ENCODE measurements at regions not wholly inside any gene's neighbourhood (a gene's known extent, or its start where the extent isn't known, plus 50 kb on each side); places are given as distances from the start of the nearest gene placed in this dataset.

DNA sequence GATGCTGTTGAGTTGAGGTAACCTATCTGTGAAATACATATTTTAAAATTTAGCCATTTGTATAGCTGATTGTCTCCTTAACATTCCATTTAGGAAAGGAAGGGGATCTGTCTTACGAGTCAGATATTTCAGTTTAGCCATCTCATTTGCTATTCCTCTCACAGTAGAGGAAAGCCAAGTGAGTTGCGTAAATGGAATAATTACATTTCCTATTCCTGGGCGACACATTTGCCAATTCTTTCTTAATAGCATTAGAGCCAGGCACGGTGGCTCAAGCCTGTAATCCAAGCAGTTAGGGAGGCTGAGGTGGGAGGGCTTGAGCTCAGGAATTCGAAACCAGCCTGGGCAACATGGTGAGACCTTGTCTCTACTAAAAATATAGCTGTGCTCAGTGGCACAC lies 116.3 kb downstream of the TMX1 start:
- no peaks in the 10 kb centered on the region for H3K9me3 Mint-ChIP-seq
- Histone ChIP-seq H3K79me2 (replicated peaks; ENCODE audit: insufficient read depth) (no peaks in the 10 kb centered on the region), H3K4me3 (no peak overlapping the region), H3K36me3 (ENCODE audit: insufficient read depth) (no peaks in the 10 kb centered on the region), H3K27me3 (ENCODE audit: insufficient read depth) (no peaks in the 10 kb centered on the region), H3K4me2 (no peak overlapping the region), H4K20me1 (replicated peaks; ENCODE audit: insufficient read depth) (no peaks in the 10 kb centered on the region), H3F3A (replicated peaks; ENCODE audit: low read depth) (no peaks in the 10 kb centered on the region), H3K27ac (ENCODE audit: low read depth) (no peak overlapping the region), H3K4me1 (ENCODE audit: insufficient read depth) (no peaks in the 10 kb centered on the region), H3K9me2 (ENCODE audit: insufficient read depth) (no peaks in the 10 kb centered on the region), H2AFZ (no peak overlapping the region)
- no peak overlapping the region for H3K4me3 Mint-ChIP-seq
- H3K27me3 Mint-ChIP-seq (ENCODE audit: insufficient read depth, low read depth, poor library complexity), result no peaks in the 10 kb centered on the region
- no peaks in the 10 kb centered on the region for H3K4me1 Mint-ChIP-seq
- no peak overlapping the region for H3K27ac Mint-ChIP-seq
- TF ChIP-seq EZH2 (IDR thresholded peaks at IDR 0.05; ENCODE audit: low read depth, unreplicated experiment) (no peak), POLR2AphosphoS5 (IDR thresholded peaks at IDR 0.05; ENCODE audit: low read depth) (no peak), JUNB (IDR thresholded peaks at IDR 0.05; ENCODE audit: unreplicated experiment) (no peak), ZNF331 (CRISPR knock-in tag; IDR thresholded peaks at IDR 0.05; ENCODE audit: low read depth) (no peak), NANOG (IDR thresholded peaks at IDR 0.05; ENCODE audit: borderline replicate concordance) (no peak), ZNF114 (CRISPR knock-in tag; IDR thresholded peaks at IDR 0.05) (no peak), EZH2phosphoT487 (IDR thresholded peaks at IDR 0.05; ENCODE audit: unreplicated experiment) (no peak), STAT1 (IDR thresholded peaks at IDR 0.05; ENCODE audit: unreplicated experiment) (no peak), CREB1 (CRISPR knock-in tag; IDR thresholded peaks at IDR 0.05; ENCODE audit: low read depth) (no peak)
- TF ChIP-seq, protein P1, sequence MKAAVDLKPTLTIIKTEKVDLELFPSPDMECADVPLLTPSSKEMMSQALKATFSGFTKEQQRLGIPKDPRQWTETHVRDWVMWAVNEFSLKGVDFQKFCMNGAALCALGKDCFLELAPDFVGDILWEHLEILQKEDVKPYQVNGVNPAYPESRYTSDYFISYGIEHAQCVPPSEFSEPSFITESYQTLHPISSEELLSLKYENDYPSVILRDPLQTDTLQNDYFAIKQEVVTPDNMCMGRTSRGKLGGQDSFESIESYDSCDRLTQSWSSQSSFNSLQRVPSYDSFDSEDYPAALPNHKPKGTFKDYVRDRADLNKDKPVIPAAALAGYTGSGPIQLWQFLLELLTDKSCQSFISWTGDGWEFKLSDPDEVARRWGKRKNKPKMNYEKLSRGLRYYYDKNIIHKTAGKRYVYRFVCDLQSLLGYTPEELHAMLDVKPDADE (IDR thresholded peaks at IDR 0.05), result no peak
- TF ChIP-seq, protein P2, sequence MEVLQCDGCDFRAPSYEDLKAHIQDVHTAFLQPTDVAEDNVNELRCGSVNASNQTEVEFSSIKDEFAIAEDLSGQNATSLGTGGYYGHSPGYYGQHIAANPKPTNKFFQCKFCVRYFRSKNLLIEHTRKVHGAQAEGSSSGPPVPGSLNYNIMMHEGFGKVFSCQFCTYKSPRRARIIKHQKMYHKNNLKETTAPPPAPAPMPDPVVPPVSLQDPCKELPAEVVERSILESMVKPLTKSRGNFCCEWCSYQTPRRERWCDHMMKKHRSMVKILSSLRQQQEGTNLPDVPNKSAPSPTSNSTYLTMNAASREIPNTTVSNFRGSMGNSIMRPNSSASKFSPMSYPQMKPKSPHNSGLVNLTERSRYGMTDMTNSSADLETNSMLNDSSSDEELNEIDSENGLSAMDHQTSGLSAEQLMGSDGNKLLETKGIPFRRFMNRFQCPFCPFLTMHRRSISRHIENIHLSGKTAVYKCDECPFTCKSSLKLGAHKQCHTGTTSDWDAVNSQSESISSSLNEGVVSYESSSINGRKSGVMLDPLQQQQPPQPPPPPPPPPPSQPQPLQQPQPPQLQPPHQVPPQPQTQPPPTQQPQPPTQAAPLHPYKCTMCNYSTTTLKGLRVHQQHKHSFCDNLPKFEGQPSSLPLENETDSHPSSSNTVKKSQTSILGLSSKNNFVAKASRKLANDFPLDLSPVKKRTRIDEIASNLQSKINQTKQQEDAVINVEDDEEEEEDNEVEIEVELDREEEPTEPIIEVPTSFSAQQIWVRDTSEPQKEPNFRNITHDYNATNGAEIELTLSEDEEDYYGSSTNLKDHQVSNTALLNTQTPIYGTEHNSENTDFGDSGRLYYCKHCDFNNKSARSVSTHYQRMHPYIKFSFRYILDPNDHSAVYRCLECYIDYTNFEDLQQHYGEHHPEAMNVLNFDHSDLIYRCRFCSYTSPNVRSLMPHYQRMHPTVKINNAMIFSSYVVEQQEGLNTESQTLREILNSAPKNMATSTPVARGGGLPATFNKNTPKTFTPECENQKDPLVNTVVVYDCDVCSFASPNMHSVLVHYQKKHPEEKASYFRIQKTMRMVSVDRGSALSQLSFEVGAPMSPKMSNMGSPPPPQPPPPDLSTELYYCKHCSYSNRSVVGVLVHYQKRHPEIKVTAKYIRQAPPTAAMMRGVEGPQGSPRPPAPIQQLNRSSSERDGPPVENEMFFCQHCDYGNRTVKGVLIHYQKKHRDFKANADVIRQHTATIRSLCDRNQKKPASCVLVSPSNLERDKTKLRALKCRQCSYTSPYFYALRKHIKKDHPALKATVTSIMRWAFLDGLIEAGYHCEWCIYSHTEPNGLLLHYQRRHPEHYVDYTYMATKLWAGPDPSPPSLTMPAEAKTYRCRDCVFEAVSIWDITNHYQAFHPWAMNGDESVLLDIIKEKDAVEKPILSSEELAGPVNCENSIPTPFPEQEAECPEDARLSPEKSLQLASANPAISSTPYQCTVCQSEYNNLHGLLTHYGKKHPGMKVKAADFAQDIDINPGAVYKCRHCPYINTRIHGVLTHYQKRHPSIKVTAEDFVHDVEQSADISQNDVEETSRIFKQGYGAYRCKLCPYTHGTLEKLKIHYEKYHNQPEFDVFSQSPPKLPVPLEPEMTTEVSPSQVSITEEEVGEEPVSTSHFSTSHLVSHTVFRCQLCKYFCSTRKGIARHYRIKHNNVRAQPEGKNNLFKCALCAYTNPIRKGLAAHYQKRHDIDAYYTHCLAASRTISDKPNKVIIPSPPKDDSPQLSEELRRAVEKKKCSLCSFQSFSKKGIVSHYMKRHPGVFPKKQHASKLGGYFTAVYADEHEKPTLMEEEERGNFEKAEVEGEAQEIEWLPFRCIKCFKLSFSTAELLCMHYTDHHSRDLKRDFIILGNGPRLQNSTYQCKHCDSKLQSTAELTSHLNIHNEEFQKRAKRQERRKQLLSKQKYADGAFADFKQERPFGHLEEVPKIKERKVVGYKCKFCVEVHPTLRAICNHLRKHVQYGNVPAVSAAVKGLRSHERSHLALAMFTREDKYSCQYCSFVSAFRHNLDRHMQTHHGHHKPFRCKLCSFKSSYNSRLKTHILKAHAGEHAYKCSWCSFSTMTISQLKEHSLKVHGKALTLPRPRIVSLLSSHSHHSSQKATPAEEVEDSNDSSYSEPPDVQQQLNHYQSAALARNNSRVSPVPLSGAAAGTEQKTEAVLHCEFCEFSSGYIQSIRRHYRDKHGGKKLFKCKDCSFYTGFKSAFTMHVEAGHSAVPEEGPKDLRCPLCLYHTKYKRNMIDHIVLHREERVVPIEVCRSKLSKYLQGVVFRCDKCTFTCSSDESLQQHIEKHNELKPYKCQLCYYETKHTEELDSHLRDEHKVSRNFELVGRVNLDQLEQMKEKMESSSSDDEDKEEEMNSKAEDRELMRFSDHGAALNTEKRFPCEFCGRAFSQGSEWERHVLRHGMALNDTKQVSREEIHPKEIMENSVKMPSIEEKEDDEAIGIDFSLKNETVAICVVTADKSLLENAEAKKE (CRISPR knock-in tag; IDR thresholded peaks at IDR 0.05), result no peak
- TF ChIP-seq, protein P3, sequence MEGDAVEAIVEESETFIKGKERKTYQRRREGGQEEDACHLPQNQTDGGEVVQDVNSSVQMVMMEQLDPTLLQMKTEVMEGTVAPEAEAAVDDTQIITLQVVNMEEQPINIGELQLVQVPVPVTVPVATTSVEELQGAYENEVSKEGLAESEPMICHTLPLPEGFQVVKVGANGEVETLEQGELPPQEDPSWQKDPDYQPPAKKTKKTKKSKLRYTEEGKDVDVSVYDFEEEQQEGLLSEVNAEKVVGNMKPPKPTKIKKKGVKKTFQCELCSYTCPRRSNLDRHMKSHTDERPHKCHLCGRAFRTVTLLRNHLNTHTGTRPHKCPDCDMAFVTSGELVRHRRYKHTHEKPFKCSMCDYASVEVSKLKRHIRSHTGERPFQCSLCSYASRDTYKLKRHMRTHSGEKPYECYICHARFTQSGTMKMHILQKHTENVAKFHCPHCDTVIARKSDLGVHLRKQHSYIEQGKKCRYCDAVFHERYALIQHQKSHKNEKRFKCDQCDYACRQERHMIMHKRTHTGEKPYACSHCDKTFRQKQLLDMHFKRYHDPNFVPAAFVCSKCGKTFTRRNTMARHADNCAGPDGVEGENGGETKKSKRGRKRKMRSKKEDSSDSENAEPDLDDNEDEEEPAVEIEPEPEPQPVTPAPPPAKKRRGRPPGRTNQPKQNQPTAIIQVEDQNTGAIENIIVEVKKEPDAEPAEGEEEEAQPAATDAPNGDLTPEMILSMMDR (conservative IDR thresholded peaks at IDR 0.05; ENCODE audit: low read depth in 2 of 2), result no peak
- TF ChIP-seq, protein P4, sequence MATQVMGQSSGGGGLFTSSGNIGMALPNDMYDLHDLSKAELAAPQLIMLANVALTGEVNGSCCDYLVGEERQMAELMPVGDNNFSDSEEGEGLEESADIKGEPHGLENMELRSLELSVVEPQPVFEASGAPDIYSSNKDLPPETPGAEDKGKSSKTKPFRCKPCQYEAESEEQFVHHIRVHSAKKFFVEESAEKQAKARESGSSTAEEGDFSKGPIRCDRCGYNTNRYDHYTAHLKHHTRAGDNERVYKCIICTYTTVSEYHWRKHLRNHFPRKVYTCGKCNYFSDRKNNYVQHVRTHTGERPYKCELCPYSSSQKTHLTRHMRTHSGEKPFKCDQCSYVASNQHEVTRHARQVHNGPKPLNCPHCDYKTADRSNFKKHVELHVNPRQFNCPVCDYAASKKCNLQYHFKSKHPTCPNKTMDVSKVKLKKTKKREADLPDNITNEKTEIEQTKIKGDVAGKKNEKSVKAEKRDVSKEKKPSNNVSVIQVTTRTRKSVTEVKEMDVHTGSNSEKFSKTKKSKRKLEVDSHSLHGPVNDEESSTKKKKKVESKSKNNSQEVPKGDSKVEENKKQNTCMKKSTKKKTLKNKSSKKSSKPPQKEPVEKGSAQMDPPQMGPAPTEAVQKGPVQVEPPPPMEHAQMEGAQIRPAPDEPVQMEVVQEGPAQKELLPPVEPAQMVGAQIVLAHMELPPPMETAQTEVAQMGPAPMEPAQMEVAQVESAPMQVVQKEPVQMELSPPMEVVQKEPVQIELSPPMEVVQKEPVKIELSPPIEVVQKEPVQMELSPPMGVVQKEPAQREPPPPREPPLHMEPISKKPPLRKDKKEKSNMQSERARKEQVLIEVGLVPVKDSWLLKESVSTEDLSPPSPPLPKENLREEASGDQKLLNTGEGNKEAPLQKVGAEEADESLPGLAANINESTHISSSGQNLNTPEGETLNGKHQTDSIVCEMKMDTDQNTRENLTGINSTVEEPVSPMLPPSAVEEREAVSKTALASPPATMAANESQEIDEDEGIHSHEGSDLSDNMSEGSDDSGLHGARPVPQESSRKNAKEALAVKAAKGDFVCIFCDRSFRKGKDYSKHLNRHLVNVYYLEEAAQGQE (IDR thresholded peaks at IDR 0.05; ENCODE audit: unreplicated experiment), result no peak
- H3K36me3 Mint-ChIP-seq (ENCODE audit: low read depth), result no peaks in the 10 kb centered on the region
- DNase-seq (ENCODE audit: low spot score) (no peak), ATAC-seq (no peak)
